PC-3 (cell line): ENCODE measurements at regions not wholly inside any gene's neighbourhood (a gene's known extent, or its start where the extent isn't known, plus 50 kb on each side); places are given as distances from the start of the nearest gene placed in this dataset.

Experiments used
- CTCF ChIP-seq: fragments of 300-600 bp; sonication (generic); conservative IDR thresholded peaks from 2 replicates; pipeline ENCODE4 v1.5.1; 2017; ENCODE audit warnings: antibody characterized with exemption, low read depth, mild to moderate bottlenecking, low read length
- EZH2 ChIP-seq: fragments of 300-600 bp; sonication (generic); IDR thresholded peaks from one replicate; pipeline ENCODE4 v1.6.1; 2017; ENCODE audit warnings: antibody characterized with exemption, mild to moderate bottlenecking, low read length; ENCODE audit not compliant: unreplicated experiment
- EZH2phosphoT487 ChIP-seq: fragments of 300-600 bp; sonication (generic); IDR thresholded peaks from 2 replicates; pipeline ENCODE4 v1.6.1; 2018; ENCODE audit warnings: mild to moderate bottlenecking, antibody characterized with exemption, low read length, borderline replicate concordance

- TF ChIP-seq EZH2phosphoT487 (no peak), EZH2 (no peak), CTCF (no peak)
Observed at GRCh38 chr6:168826726-168827585, 386.0 kb downstream of the SMOC2 start.
